Breast epithelium (tissue), 3 donors: ENCODE measurements at regions not wholly inside any gene's neighbourhood (a gene's known extent, or its start where the extent isn't known, plus 50 kb on each side); places are given as distances from the start of the nearest gene placed in this dataset.
"Not testable (repeated sequence)": the region's sequence is repeated elsewhere in the genome, so short reads cannot be mapped to it uniquely, and the experiment has no call there.

Source experiments
- CTCF ChIP-seq, 3 donors: fragments of 450-650 bp; IDR thresholded peaks; one replicate each; pipeline ENCODE4 v1.5.1; 2016 to 2017; ENCODE audit warnings: antibody characterized with exemption in 3 of 3, mild to moderate bottlenecking in 3 of 3, moderate library complexity in 3 of 3
- POLR2A ChIP-seq: fragments of 450-650 bp; IDR thresholded peaks from one replicate; pipeline ENCODE4 v1.6.1; 2016; ENCODE audit warnings: antibody characterized with exemption, mild to moderate bottlenecking, moderate library complexity
- POLR2AphosphoS5 ChIP-seq, 3 donors: sonication (generic); formaldehyde crosslinking; IDR thresholded peaks; one replicate each; pipeline ENCODE4 v1.6.1; 2017; ENCODE audit warnings: antibody characterized with exemption in 3 of 3

- TF ChIP-seq CTCF (IDR thresholded peaks at IDR 0.05); POLR2A; POLR2AphosphoS5 (IDR thresholded peaks at IDR 0.05): not testable (repeated sequence)
Observed at GRCh38 chr9:106492126-106492525, 370.8 kb upstream of the ZNF462 start.
